Naive thymus-derived CD4-positive, alpha-beta T cell (primary cell): ENCODE measurements at regions not wholly inside any gene's neighbourhood (a gene's known extent, or its start where the extent isn't known, plus 50 kb on each side); places are given as distances from the start of the nearest gene placed in this dataset.

Experiments used
- ATAC-seq: fragments of 150-1000 bp; cut with Tn5 transposase; 2 replicates; pipeline ENCODE4 v1.10.0; 2021; ENCODE audit warnings: mild to moderate bottlenecking, moderate library complexity
- CTCF ChIA-PET: fragments of 350-600 bp; sonication (Branson Sonifier 250); formaldehyde crosslinking; loops from one replicate; lab custom pipeline; 2021; ENCODE audit warnings: antibody characterized with exemption; lab: Charles Lee
- POLR2A ChIA-PET: fragments of 350-600 bp; sonication (Branson Sonifier 250); formaldehyde crosslinking; loops from one replicate; lab custom pipeline; 2021; ENCODE audit warnings: antibody characterized with exemption, inconsistent platforms; lab: Charles Lee
- DNase-seq, 9 donors: peaks; one replicate each; pipeline versions ENCODE4 v3.0.0 to v3.0.0-alpha.2; 2020 to 2022; ENCODE audit warnings: mixed read lengths in 1 of 9
- H3K27ac ChIP-seq: one replicate; pipeline ENCODE4 v1.7.0; 2013; ENCODE audit warnings: mild to moderate bottlenecking, low read depth, low read length, moderate library complexity
- H3K27me3 ChIP-seq, 2 donors: one replicate each; pipeline ENCODE4 v1.7.0; 2013; ENCODE audit warnings: low read length in 2 of 2, mild to moderate bottlenecking in 2 of 2, moderate library complexity in 2 of 2; ENCODE audit not compliant: control insufficient read depth in 2 of 2, insufficient read depth in 2 of 2
- H3K36me3 ChIP-seq, 3 experiments: 1 replicate in 2 of 3; 2 replicates in 1 of 3; pipeline ENCODE4 v1.7.0; 2013; ENCODE audit warnings: low read length in 3 of 3, mild to moderate bottlenecking in 3 of 3, moderate library complexity in 1 of 3; ENCODE audit not compliant: insufficient read depth in 3 of 3, control insufficient read depth in 2 of 3
- H3K4me1 ChIP-seq, 2 donors: one replicate each; pipeline ENCODE4 v1.7.0; 2013; ENCODE audit warnings: low read length in 2 of 2, mild to moderate bottlenecking in 2 of 2, moderate library complexity in 1 of 2; ENCODE audit not compliant: control insufficient read depth in 2 of 2, insufficient read depth in 2 of 2
- H3K4me3 ChIP-seq: 2 replicates; pipeline ENCODE4 v1.7.0; 2013; ENCODE audit warnings: mild to moderate bottlenecking, low read length
- H3K9me3 ChIP-seq, 3 experiments: 1 replicate in 2 of 3; 2 replicates in 1 of 3; pipeline ENCODE4 v1.7.0; 2013; ENCODE audit warnings: low read length in 3 of 3; ENCODE audit not compliant: control insufficient read depth in 2 of 3
- H3K27ac Mint-ChIP-seq, 9 donors: one replicate each; pipeline ENCODE4 v1.8.0; 2020 to 2022; ENCODE audit warnings: mixed read lengths in 9 of 9, mild to moderate bottlenecking in 8 of 9, moderate library complexity in 5 of 9, inconsistent platforms in 2 of 9
- H3K27me3 Mint-ChIP-seq, 5 donors: one replicate each; pipeline ENCODE4 v1.8.0; 2021 to 2022; ENCODE audit warnings: mixed read lengths in 5 of 5, mild to moderate bottlenecking in 1 of 5
- H3K36me3 Mint-ChIP-seq, 5 donors: one replicate each; pipeline ENCODE4 v1.8.0; 2020 to 2022; ENCODE audit warnings: mixed read lengths in 5 of 5, mild to moderate bottlenecking in 3 of 5, inconsistent platforms in 1 of 5
- H3K4me1 Mint-ChIP-seq, 7 donors: one replicate each; pipeline ENCODE4 v1.8.0; 2020 to 2022; ENCODE audit warnings: mixed read lengths in 7 of 7, mild to moderate bottlenecking in 3 of 7, inconsistent platforms in 1 of 7
- H3K4me3 Mint-ChIP-seq, 10 donors: one replicate each; pipeline ENCODE4 v1.8.0; 2020 to 2022; ENCODE audit warnings: mild to moderate bottlenecking in 10 of 10, mixed read lengths in 10 of 10, moderate library complexity in 6 of 10, inconsistent platforms in 2 of 10
- H3K9me3 Mint-ChIP-seq, 11 donors: one replicate each; pipeline ENCODE4 v1.8.0; 2020 to 2022; ENCODE audit warnings: mixed read lengths in 11 of 11, mild to moderate bottlenecking in 4 of 11, inconsistent platforms in 1 of 11, moderate library complexity in 1 of 11
- intact Hi-C, 2 donors: fragments of 100-400 bp; cut with micrococcal nuclease; formaldehyde crosslinking; loops; one replicate each; pipeline ENCODE4 v1.15.1; 2023

- DNase-seq, result no peak
- H3K4me3 Mint-ChIP-seq, result no peak overlapping the region
- no peaks in the 10 kb centered on the region for H3K9me3 Mint-ChIP-seq
- H3K27ac Mint-ChIP-seq, result no peak overlapping the region
- Histone ChIP-seq H3K9me3 (no peaks in the 10 kb centered on the region), H3K27me3 (no peaks in the 10 kb centered on the region), H3K36me3 (no peaks in the 10 kb centered on the region), H3K4me1 (no peaks in the 10 kb centered on the region), H3K4me3 (no peak overlapping the region), H3K27ac (no peak overlapping the region)
- no peak for ATAC-seq
- no peaks in the 10 kb centered on the region for H3K4me1 Mint-ChIP-seq
- intact Hi-C loops, result no loop called here
- no peaks in the 10 kb centered on the region for H3K36me3 Mint-ChIP-seq
- CTCF ChIA-PET, result no interaction called here
- peaks cover 4 to 27% (median 17%) of the 10 kb centered on the region in 5 donors for H3K27me3 Mint-ChIP-seq
- POLR2A ChIA-PET, result no interaction called here
Measured at GRCh38 chr6:100112855-100113508, 119.0 kb upstream of the MCHR2 start.

GRCh38 chr6:100105919-100106529 lies 112.0 kb upstream of the MCHR2 start:
- H3K36me3 ChIP-seq, result no peaks in the 10 kb centered on the region
- no peak overlapping the region for H3K4me3 Mint-ChIP-seq
- peaks cover 12 to 23% (median 16%) of the 10 kb centered on the region in 5 donors for H3K27me3 Mint-ChIP-seq
- H3K36me3 Mint-ChIP-seq, result no peaks in the 10 kb centered on the region
- H3K9me3 Mint-ChIP-seq, result no peaks in the 10 kb centered on the region
- no peaks in the 10 kb centered on the region for H3K9me3 ChIP-seq
- no peak for ATAC-seq
- no peaks in the 10 kb centered on the region for H3K27me3 ChIP-seq
- intact Hi-C loops, result no loop called here
- CTCF ChIA-PET, result no interaction called here
- no peak overlapping the region for H3K27ac Mint-ChIP-seq
- H3K4me3 ChIP-seq, result no peak overlapping the region
- DNase-seq, result no peak
- no peaks in the 10 kb centered on the region for H3K4me1 ChIP-seq
- H3K4me1 Mint-ChIP-seq, result peaks cover 0 to 1% (median 0%) of the 10 kb centered on the region in 7 donors
- H3K27ac ChIP-seq, result no peak overlapping the region
- POLR2A ChIA-PET, result no interaction called here

GRCh38 chr6:100105138-100105537 lies 111.1 kb upstream of the MCHR2 start:
- Mint-ChIP-seq H3K9me3 (no peaks in the 10 kb centered on the region), H3K4me3 (no peak overlapping the region), H3K4me1 (peaks cover 0 to 1% (median 0%) of the 10 kb centered on the region in 7 donors), H3K36me3 (no peaks in the 10 kb centered on the region), H3K27me3 (peaks cover 12 to 17% (median 16%) of the 10 kb centered on the region in 5 donors), H3K27ac (no peak overlapping the region)
- no peaks in the 10 kb centered on the region for H3K27me3 ChIP-seq
- H3K36me3 ChIP-seq, result no peaks in the 10 kb centered on the region
- no peak overlapping the region for H3K4me3 ChIP-seq
- no peaks in the 10 kb centered on the region for H3K9me3 ChIP-seq
- ChIA-PET POLR2A (no interaction called here), CTCF (no interaction called here)
- H3K4me1 ChIP-seq, result no peaks in the 10 kb centered on the region
- no peak for ATAC-seq
- intact Hi-C loops, result no loop called here
- no peak for DNase-seq
- H3K27ac ChIP-seq, result no peak overlapping the region

- H3K27ac Mint-ChIP-seq, result no peak overlapping the region
- CTCF ChIA-PET, result no interaction called here
- Histone ChIP-seq H3K27ac (no peak overlapping the region), H3K27me3 (no peaks in the 10 kb centered on the region), H3K36me3 (no peaks in the 10 kb centered on the region), H3K9me3 (no peaks in the 10 kb centered on the region), H3K4me1 (no peaks in the 10 kb centered on the region), H3K4me3 (no peak overlapping the region)
- POLR2A ChIA-PET, result no interaction called here
- ATAC-seq (no peak), DNase-seq (no peak)
- intact Hi-C loops, result no loop called here
- no peaks in the 10 kb centered on the region for H3K36me3 Mint-ChIP-seq
- no peak overlapping the region for H3K4me3 Mint-ChIP-seq
- peaks cover 0 to 1% (median 0%) of the 10 kb centered on the region in 7 donors for H3K4me1 Mint-ChIP-seq
- H3K9me3 Mint-ChIP-seq, result no peaks in the 10 kb centered on the region
- peaks cover 12 to 20% (median 16%) of the 10 kb centered on the region in 5 donors for H3K27me3 Mint-ChIP-seq
Measured at GRCh38 chr6:100103931-100104330, 109.9 kb upstream of the MCHR2 start.

- peaks cover 12 to 20% (median 16%) of the 10 kb centered on the region in 5 donors for H3K27me3 Mint-ChIP-seq
- Histone ChIP-seq H3K4me1 (no peaks in the 10 kb centered on the region), H3K27me3 (no peaks in the 10 kb centered on the region), H3K36me3 (no peaks in the 10 kb centered on the region), H3K27ac (no peak overlapping the region), H3K4me3 (no peak overlapping the region), H3K9me3 (no peaks in the 10 kb centered on the region)
- no peak for ATAC-seq
- H3K4me3 Mint-ChIP-seq, result no peak overlapping the region
- ChIA-PET POLR2A (no interaction called here), CTCF (no interaction called here)
- H3K4me1 Mint-ChIP-seq, result peaks cover 0 to 1% (median 0%) of the 10 kb centered on the region in 7 donors
- H3K36me3 Mint-ChIP-seq, result no peaks in the 10 kb centered on the region
- DNase-seq, result no peak
- H3K27ac Mint-ChIP-seq, result no peak overlapping the region
- intact Hi-C loops, result no loop called here
- H3K9me3 Mint-ChIP-seq, result no peaks in the 10 kb centered on the region
Measured at GRCh38 chr6:100103194-100103593, 109.2 kb upstream of the MCHR2 start.

- CTCF ChIA-PET, result no interaction called here
- intact Hi-C loops, result no loop called here
Measured at GRCh38 chr6:100101644-100102043, 107.6 kb upstream of the MCHR2 start.

GRCh38 chr6:100100776-100101175 lies 106.8 kb upstream of the MCHR2 start:
- no peaks in the 10 kb centered on the region for H3K36me3 ChIP-seq
- DNase-seq (no peak), ATAC-seq (no peak)
- POLR2A ChIA-PET, result no interaction called here
- no peak overlapping the region for H3K4me3 Mint-ChIP-seq
- no peak overlapping the region for H3K4me3 ChIP-seq
- H3K27me3 Mint-ChIP-seq, result peaks cover 10 to 18% (median 15%) of the 10 kb centered on the region in 5 donors
- H3K27ac Mint-ChIP-seq, result no peak overlapping the region
- no peaks in the 10 kb centered on the region for H3K4me1 ChIP-seq
- no peaks in the 10 kb centered on the region for H3K4me1 Mint-ChIP-seq
- H3K36me3 Mint-ChIP-seq, result no peaks in the 10 kb centered on the region
- H3K27ac ChIP-seq, result no peak overlapping the region
- no peaks in the 10 kb centered on the region for H3K9me3 Mint-ChIP-seq
- CTCF ChIA-PET, result interaction anchor here (0.9 kb wide), 1 partner anchor 23 kb away, joined by 3 read pairs; no protein-coding TSS in a partner anchor
- H3K27me3 ChIP-seq, result no peaks in the 10 kb centered on the region
- intact Hi-C loops, result no loop called here
- no peaks in the 10 kb centered on the region for H3K9me3 ChIP-seq

More at GRCh38 chr6:100101644-100102043, 107.6 kb upstream of the MCHR2 start:
- no peak overlapping the region for H3K4me3 Mint-ChIP-seq
- H3K9me3 Mint-ChIP-seq, result no peaks in the 10 kb centered on the region
- POLR2A ChIA-PET, result no interaction called here
- Histone ChIP-seq H3K27ac (no peak overlapping the region), H3K9me3 (no peaks in the 10 kb centered on the region), H3K4me3 (no peak overlapping the region), H3K36me3 (no peaks in the 10 kb centered on the region), H3K4me1 (no peaks in the 10 kb centered on the region), H3K27me3 (no peaks in the 10 kb centered on the region)
- no peak for DNase-seq
- H3K27ac Mint-ChIP-seq, result no peak overlapping the region
- H3K36me3 Mint-ChIP-seq, result no peaks in the 10 kb centered on the region
- peaks cover 9 to 20% (median 17%) of the 10 kb centered on the region in 5 donors for H3K27me3 Mint-ChIP-seq
- H3K4me1 Mint-ChIP-seq, result peaks cover 0 to 1% (median 0%) of the 10 kb centered on the region in 7 donors
- ATAC-seq, result no peak
